Forelimb muscle (tissue), 1 donor: ENCODE measurements at regions not wholly inside any gene's neighbourhood (a gene's known extent, or its start where the extent isn't known, plus 50 kb on each side); places are given as distances from the start of the nearest gene placed in this dataset.
"Not testable (repeated sequence)": the region's sequence is repeated elsewhere in the genome, so short reads cannot be mapped to it uniquely, and the experiment has no call there.

ENCODE experiments used
- DNase-seq: peaks from one replicate; pipeline ENCODE4 v3.0.0-alpha.2; 2013; ENCODE audit warnings: low read depth

- no peak for DNase-seq
Measured at GRCh38 chr7:23887660-23888059, 177.6 kb downstream of the STK31 start.

- DNase-seq = no peak
Measured at GRCh38 chr7:23888958-23889357, 178.9 kb downstream of the STK31 start.

- no peak for DNase-seq
Measured at GRCh38 chr7:23889566-23889965, 179.5 kb downstream of the STK31 start.

GRCh38 chr7:23892019-23892418 is 182.0 kb downstream of the STK31 start:
- no peak for DNase-seq

GRCh38 chr7:23893176-23893941 is 183.3 kb downstream of the STK31 start:
- no peak for DNase-seq

GRCh38 chr7:23893942-23894891 is 184.2 kb downstream of the STK31 start:
- no peak for DNase-seq

- DNase-seq = no peak
Measured at GRCh38 chr7:23894892-23895569, 185.0 kb downstream of the STK31 start.

- no peak for DNase-seq
Measured at GRCh38 chr7:23895666-23896096, 185.7 kb downstream of the STK31 start.

- DNase-seq = no peak
Measured at GRCh38 chr7:23898619-23899018, 188.6 kb downstream of the STK31 start.

- DNase-seq = not testable (repeated sequence)
Measured at GRCh38 chr7:23904901-23905300, 194.9 kb downstream of the STK31 start.

GRCh38 chr7:23907012-23907411 is 197.0 kb downstream of the STK31 start:
- no peak for DNase-seq

- DNase-seq = no peak
Measured at GRCh38 chr7:23909426-23909825, 199.4 kb downstream of the STK31 start.

GRCh38 chr7:23912065-23912464 is 202.0 kb downstream of the STK31 start:
- DNase-seq = no peak

- DNase-seq = no peak
Measured at GRCh38 chr7:23913016-23913415, 203.0 kb downstream of the STK31 start.

- no peak for DNase-seq
Measured at GRCh38 chr7:23915236-23915635, 205.2 kb downstream of the STK31 start.

- DNase-seq = no peak
Measured at GRCh38 chr7:23918286-23918685, 208.3 kb downstream of the STK31 start.

- DNase-seq = no peak
Measured at GRCh38 chr7:23918856-23919255, 208.8 kb downstream of the STK31 start.

- no peak for DNase-seq
Measured at GRCh38 chr7:23925088-23925487, 215.1 kb downstream of the STK31 start.

GRCh38 chr7:23927709-23928417 is 217.8 kb downstream of the STK31 start:
- no peak for DNase-seq

GRCh38 chr7:23928418-23928775 is 218.4 kb downstream of the STK31 start:
- DNase-seq = no peak

- no peak for DNase-seq
Measured at GRCh38 chr7:23930312-23930711, 220.3 kb downstream of the STK31 start.

GRCh38 chr7:23931633-23932032 is 221.6 kb downstream of the STK31 start:
- DNase-seq = no peak
